Thyroid gland (tissue), 4 donors: ENCODE measurements at regions not wholly inside any gene's neighbourhood (a gene's known extent, or its start where the extent isn't known, plus 50 kb on each side); places are given as distances from the start of the nearest gene placed in this dataset.

Experiments
- POLR2A ChIP-seq, 2 donors: fragments of 450-650 bp; IDR thresholded peaks; one replicate each; pipeline ENCODE4 v1.6.1; 2017; ENCODE audit warnings: antibody characterized with exemption in 2 of 2, mild to moderate bottlenecking in 2 of 2, moderate library complexity in 1 of 2
- TF ChIP-seq, protein P1 (sequence below), 6 experiments: fragments of 200-600 bp in 3 of 6; fragments of 450-650 bp in 3 of 6; sonication (generic) in 3 of 6; IDR thresholded peaks; one replicate each; pipeline ENCODE4 v1.5.1; 2016 to 2019; ENCODE audit warnings: antibody characterized with exemption in 6 of 6, mild to moderate bottlenecking in 2 of 6, inconsistent platforms in 1 of 6, moderate library complexity in 1 of 6

DNA sequence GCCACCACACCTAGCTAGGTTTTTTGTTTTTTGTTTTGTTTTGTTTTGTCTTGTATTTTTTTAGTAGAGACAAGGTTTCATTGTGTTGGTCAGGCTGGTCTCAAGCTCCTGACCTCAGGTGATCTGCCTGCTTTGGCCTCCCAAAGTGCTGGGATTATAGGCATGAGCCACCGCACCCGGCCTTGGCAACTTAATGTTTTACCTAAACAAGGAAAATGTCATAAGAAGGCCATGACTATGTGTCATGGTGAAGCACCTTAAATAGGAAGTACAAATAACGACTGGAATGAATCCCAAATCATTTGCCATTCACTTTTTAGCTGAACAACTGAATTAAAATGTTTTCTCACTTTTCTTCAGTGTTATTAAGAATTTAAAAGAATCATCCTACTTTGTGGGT lies 465.2 kb downstream of the KCTD12 start:
- TF ChIP-seq, protein P1, sequence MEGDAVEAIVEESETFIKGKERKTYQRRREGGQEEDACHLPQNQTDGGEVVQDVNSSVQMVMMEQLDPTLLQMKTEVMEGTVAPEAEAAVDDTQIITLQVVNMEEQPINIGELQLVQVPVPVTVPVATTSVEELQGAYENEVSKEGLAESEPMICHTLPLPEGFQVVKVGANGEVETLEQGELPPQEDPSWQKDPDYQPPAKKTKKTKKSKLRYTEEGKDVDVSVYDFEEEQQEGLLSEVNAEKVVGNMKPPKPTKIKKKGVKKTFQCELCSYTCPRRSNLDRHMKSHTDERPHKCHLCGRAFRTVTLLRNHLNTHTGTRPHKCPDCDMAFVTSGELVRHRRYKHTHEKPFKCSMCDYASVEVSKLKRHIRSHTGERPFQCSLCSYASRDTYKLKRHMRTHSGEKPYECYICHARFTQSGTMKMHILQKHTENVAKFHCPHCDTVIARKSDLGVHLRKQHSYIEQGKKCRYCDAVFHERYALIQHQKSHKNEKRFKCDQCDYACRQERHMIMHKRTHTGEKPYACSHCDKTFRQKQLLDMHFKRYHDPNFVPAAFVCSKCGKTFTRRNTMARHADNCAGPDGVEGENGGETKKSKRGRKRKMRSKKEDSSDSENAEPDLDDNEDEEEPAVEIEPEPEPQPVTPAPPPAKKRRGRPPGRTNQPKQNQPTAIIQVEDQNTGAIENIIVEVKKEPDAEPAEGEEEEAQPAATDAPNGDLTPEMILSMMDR (IDR thresholded peaks at IDR 0.05): no peak
- TF ChIP-seq POLR2A (IDR thresholded peaks at IDR 0.05): no peak
